Heart right ventricle (tissue), 16 donors: ENCODE measurements at regions not wholly inside any gene's neighbourhood (a gene's known extent, or its start where the extent isn't known, plus 50 kb on each side); places are given as distances from the start of the nearest gene placed in this dataset.

Source experiments
- ATAC-seq, 8 donors: fragments of 200-7000 bp; cut with Tn5 transposase; one replicate each; pipeline ENCODE4 v1.9.1; 2020; ENCODE audit warnings: mild to moderate bottlenecking in 8 of 8, moderate library complexity in 8 of 8, moderate number of reproducible peaks in 1 of 8
- DNase-seq, 2 donors: peaks; one replicate each; pipeline ENCODE4 v3.0.0-alpha.2; 2020
- H3K27ac ChIP-seq, 10 donors: fragments of 200-600 bp; sonication (generic) in 2 of 10; one replicate each; pipeline versions ENCODE4 v1.5.0 to v1.8.0; 2020 to 2022; ENCODE audit warnings: mild to moderate bottlenecking in 3 of 10
- H3K27me3 ChIP-seq, 7 donors: fragments of 200-600 bp; one replicate each; pipeline ENCODE4 v1.8.0; 2021 to 2022; ENCODE audit warnings: mild to moderate bottlenecking in 2 of 7
- H3K36me3 ChIP-seq, 9 donors: fragments of 200-600 bp; sonication (generic) in 1 of 9; one replicate each; pipeline versions ENCODE4 v1.5.0 to v1.8.0; 2020 to 2022; ENCODE audit warnings: mild to moderate bottlenecking in 2 of 9
- H3K4me1 ChIP-seq, 9 donors: fragments of 200-600 bp; sonication (generic) in 1 of 9; one replicate each; pipeline versions ENCODE4 v1.5.0 to v1.8.0; 2020 to 2022; ENCODE audit warnings: mild to moderate bottlenecking in 4 of 9
- H3K4me3 ChIP-seq, 10 donors: fragments of 200-600 bp; sonication (generic) in 2 of 10; one replicate each; pipeline versions ENCODE4 v1.5.0 to v1.8.0; 2020 to 2022; ENCODE audit warnings: mild to moderate bottlenecking in 7 of 10, moderate library complexity in 2 of 10
- H3K9me3 ChIP-seq, 11 donors: fragments of 200-600 bp in 10 of 11; sonication (generic) in 2 of 11; one replicate each; pipeline versions ENCODE4 v1.5.0 to v1.8.0; 2013 to 2022; ENCODE audit warnings: mild to moderate bottlenecking in 2 of 11, control low read depth in 1 of 11, moderate library complexity in 1 of 11
- WGBS, 2 donors: extraction: QIAGEN DNeasy Blood & Tissue Kit; methylation state at CpG; one replicate each; pipeline ENCODE4 v1.1.7; 2013; ENCODE audit warnings: inconsistent platforms in 1 of 2; 5-methylcytosine and 5-hydroxymethylcytosine counted together
- intact Hi-C, 10 donors: fragments of 100-400 bp; cut with DNase I; formaldehyde crosslinking; loops; one replicate each; pipeline versions ENCODE4 v1.11.1 to v1.14.2; 2022
- TF ChIP-seq, protein P1 (sequence below), 9 donors: fragments of 200-600 bp; sonication (generic) in 2 of 9; IDR thresholded peaks; one replicate each; pipeline versions ENCODE4 v1.5.0 to v1.8.0; 2021 to 2022; ENCODE audit warnings: antibody characterized with exemption in 9 of 9, mild to moderate bottlenecking in 5 of 9, moderate library complexity in 1 of 9
- donor health status: Arrhythmogenic right ventricular cardiomyopathy.
- donor health status: ischemic (EF 13 %, LVEDD 7.1; RV severe dilation, severe dysfunction).
- donor health status: healthy with polysubstance abuse.
- donor health status: DM: no; HTN: yes; CAD: no.
- donor health status: DM: no; HTN: no; CAD: no.
- donor health status: ischemic (EF 25% LVEDD 6.9; RV normal size, moderate dysfunction).
- donor health status: ischemic (EF 25% LVEDD 5.7; RV mildly dilated, moderate dysfunction).
- donor health status: healthy.
- donor health status: DM: yes; HTN: yes; CAD: no.
- donor health status: Ischemic cardiomyopathy.
- donor health status: ischemic (EF 35%, LVEDD 5.7; RV mildly dilated, moderate dysfunction).
- donor health status: nonischemic (EF 11% LVEDD 7.7; RV severe dilation, severe dysfunction).
- donor health status: DM: yes; HTN: yes; CAD: no.
- donor health status: PGD.
- donor health status: ischemic (EF 29% LVEDD 5.4; RV normal size, mild dysfunction).
- donor health status: nonischemic (EF 23%, LVEDD 6.1; RV moderate dilation, normal function).

GRCh38 chr5:27503813-27504212, 465.4 kb upstream of the CDH9 start:
- H3K4me1 ChIP-seq = no peaks in the 10 kb centered on the region
- no peaks in the 10 kb centered on the region for H3K36me3 ChIP-seq
- no peak for ATAC-seq
- 55 to 58% methylated on average over 3 of the region's 3 CpGs for WGBS, 2 donors
- intact Hi-C loops = no loop called here
- no peak overlapping the region for H3K4me3 ChIP-seq
- TF ChIP-seq, protein P1, sequence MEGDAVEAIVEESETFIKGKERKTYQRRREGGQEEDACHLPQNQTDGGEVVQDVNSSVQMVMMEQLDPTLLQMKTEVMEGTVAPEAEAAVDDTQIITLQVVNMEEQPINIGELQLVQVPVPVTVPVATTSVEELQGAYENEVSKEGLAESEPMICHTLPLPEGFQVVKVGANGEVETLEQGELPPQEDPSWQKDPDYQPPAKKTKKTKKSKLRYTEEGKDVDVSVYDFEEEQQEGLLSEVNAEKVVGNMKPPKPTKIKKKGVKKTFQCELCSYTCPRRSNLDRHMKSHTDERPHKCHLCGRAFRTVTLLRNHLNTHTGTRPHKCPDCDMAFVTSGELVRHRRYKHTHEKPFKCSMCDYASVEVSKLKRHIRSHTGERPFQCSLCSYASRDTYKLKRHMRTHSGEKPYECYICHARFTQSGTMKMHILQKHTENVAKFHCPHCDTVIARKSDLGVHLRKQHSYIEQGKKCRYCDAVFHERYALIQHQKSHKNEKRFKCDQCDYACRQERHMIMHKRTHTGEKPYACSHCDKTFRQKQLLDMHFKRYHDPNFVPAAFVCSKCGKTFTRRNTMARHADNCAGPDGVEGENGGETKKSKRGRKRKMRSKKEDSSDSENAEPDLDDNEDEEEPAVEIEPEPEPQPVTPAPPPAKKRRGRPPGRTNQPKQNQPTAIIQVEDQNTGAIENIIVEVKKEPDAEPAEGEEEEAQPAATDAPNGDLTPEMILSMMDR (IDR thresholded peaks at IDR 0.05) = no peak
- H3K27ac ChIP-seq = no peak overlapping the region
- H3K27me3 ChIP-seq = no peaks in the 10 kb centered on the region
- no peak for DNase-seq
- H3K9me3 ChIP-seq = peaks cover 0 to 13% (median 0%) of the 10 kb centered on the region in 11 donors

DNA sequence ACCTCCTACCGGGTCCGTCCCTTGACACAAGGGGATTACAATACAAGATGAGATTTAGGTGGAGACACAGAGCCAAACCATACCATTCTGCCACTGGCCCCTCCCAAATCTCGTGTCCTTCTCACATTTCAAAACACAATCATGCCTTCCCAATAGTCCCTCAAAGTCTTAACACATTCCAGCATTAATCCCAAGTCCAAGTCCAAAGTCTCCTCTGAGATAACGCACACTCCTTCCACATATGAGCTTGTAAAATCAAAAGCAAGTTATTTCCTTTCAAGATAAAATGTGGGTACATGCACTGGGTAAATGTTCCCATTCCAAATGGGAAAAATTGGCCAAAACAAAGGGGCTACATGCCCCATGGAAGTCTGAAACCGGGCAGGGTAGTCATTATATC, 463.9 kb upstream of the CDH9 start:
- Histone ChIP-seq H3K36me3 (no peaks in the 10 kb centered on the region), H3K9me3 (peaks cover 0 to 9% (median 0%) of the 10 kb centered on the region in 11 donors), H3K4me3 (no peak overlapping the region), H3K27ac (no peak overlapping the region), H3K4me1 (no peaks in the 10 kb centered on the region), H3K27me3 (no peaks in the 10 kb centered on the region)
- intact Hi-C loops = no loop called here
- 65 to 71% methylated on average over 5 of the region's 5 CpGs for WGBS, 2 donors
- TF ChIP-seq, protein P1 (IDR thresholded peaks at IDR 0.05) = no peak
- DNase-seq (no peak), ATAC-seq (no peak)

DNA sequence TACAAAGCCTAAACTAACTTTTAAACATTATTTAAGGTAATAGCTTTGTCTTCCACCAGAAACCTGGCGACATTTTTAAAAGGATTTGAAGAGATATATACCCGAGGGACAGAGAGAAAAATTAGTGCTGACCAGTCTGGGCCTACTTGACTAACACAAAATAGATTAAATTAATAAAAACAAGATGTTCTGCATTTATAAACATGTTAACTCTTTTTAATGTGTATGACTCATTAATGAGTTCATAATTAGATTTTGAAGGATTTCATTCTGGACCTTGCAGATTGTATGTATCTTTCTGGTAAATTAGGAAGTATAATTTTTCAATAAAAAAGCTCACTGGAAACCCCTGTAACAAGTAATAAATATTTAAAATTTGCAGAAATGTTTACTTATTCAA, 459.1 kb upstream of the CDH9 start:
- Histone ChIP-seq H3K27ac (no peak overlapping the region), H3K27me3 (no peaks in the 10 kb centered on the region), H3K4me3 (no peak overlapping the region), H3K9me3 (peaks cover 0 to 13% (median 0%) of the 10 kb centered on the region in 11 donors), H3K4me1 (no peaks in the 10 kb centered on the region), H3K36me3 (no peaks in the 10 kb centered on the region)
- intact Hi-C loops = no loop called here
- DNase-seq (no peak), ATAC-seq (no peak)
- 73 to 81% methylated on average over 2 of the region's 2 CpGs for WGBS, 2 donors
- TF ChIP-seq, protein P1 (IDR thresholded peaks at IDR 0.05) = no peak

DNA sequence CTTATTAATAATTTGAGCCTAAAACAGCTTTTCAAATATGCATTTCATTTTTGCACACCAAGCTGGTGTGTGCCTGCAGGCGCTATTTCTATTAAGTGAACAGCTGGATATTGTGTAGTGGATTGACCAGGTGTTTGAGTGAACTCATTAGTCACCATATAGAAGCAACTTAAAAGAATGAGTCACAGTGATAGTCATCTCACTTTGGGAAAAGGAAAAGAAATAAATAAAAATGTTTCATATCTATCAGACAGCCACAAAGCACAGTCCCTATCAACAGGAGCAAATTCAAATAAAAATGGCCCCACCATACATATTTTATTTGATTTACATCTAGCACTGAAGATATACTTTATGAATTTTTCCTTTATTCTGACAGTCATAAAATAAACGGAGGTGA, 456.5 kb upstream of the CDH9 start:
- Histone ChIP-seq H3K4me1 (no peaks in the 10 kb centered on the region), H3K4me3 (no peak overlapping the region), H3K36me3 (no peaks in the 10 kb centered on the region), H3K27me3 (no peaks in the 10 kb centered on the region), H3K27ac (no peak overlapping the region), H3K9me3 (peaks cover 0 to 19% (median 0%) of the 10 kb centered on the region in 11 donors)
- DNase-seq (no peak), ATAC-seq (no peak)
- TF ChIP-seq, protein P1 (IDR thresholded peaks at IDR 0.05) = no peak
- intact Hi-C loops = no loop called here
- whole genome bisulfite sequencing, 2 donors = 83 to 88% methylated on average over 2 of the region's 2 CpGs
